OCI-LY7 (cell line): ENCODE measurements at regions not wholly inside any gene's neighbourhood (a gene's known extent, or its start where the extent isn't known, plus 50 kb on each side); places are given as distances from the start of the nearest gene placed in this dataset.
"Not testable (repeated sequence)": the region's sequence is repeated elsewhere in the genome, so short reads cannot be mapped to it uniquely, and the experiment has no call there.

Experiments used
- EZH2phosphoT487 ChIP-seq: fragments of 200-600 bp; sonication (generic); IDR thresholded peaks from 2 replicates; pipeline ENCODE4 v1.6.1; 2018; ENCODE audit warnings: low read depth, borderline replicate concordance, mild to moderate bottlenecking, mixed run types, antibody characterized with exemption, low read length, moderate library complexity, mixed read lengths
- TF ChIP-seq, protein P1 (sequence below): fragments of 200-600 bp; sonication (generic); conservative IDR thresholded peaks from 2 replicates; pipeline ENCODE4 v1.5.1; 2014; ENCODE audit warnings: mild to moderate bottlenecking, antibody characterized with exemption, low read length, moderate library complexity, mixed read lengths

DNA sequence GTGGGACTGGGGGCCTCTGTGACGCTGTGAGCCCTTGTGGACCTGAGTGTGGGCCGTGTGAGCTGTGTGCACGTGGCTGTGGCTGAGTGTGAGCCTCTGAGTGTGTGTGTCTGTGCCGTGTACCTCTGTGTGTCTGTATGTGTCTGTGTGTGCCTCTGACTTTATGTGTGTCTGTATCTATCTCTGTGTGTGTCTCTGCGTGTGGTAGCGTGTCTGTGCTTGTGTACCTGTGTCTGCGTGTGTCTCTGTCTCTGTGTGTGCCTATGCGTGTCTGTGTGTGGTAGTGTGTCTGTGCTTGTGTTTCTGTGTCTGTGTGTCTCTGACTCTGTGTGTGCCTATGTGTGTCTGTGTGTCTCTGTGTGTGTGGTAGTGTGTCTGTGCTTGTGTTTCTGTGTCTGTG, 158.2 kb downstream of the TMEM121 start:
- TF ChIP-seq, protein P1, sequence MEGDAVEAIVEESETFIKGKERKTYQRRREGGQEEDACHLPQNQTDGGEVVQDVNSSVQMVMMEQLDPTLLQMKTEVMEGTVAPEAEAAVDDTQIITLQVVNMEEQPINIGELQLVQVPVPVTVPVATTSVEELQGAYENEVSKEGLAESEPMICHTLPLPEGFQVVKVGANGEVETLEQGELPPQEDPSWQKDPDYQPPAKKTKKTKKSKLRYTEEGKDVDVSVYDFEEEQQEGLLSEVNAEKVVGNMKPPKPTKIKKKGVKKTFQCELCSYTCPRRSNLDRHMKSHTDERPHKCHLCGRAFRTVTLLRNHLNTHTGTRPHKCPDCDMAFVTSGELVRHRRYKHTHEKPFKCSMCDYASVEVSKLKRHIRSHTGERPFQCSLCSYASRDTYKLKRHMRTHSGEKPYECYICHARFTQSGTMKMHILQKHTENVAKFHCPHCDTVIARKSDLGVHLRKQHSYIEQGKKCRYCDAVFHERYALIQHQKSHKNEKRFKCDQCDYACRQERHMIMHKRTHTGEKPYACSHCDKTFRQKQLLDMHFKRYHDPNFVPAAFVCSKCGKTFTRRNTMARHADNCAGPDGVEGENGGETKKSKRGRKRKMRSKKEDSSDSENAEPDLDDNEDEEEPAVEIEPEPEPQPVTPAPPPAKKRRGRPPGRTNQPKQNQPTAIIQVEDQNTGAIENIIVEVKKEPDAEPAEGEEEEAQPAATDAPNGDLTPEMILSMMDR, result not testable (repeated sequence)
- TF ChIP-seq EZH2phosphoT487, result not testable (repeated sequence)
